Forelimb muscle (tissue), 1 donor: ENCODE measurements at regions not wholly inside any gene's neighbourhood (a gene's known extent, or its start where the extent isn't known, plus 50 kb on each side); places are given as distances from the start of the nearest gene placed in this dataset.
"Not testable (repeated sequence)": the region's sequence is repeated elsewhere in the genome, so short reads cannot be mapped to it uniquely, and the experiment has no call there.

Source experiments
- DNase-seq: peaks from one replicate; pipeline ENCODE4 v3.0.0-alpha.2; 2013; ENCODE audit warnings: low read depth

GRCh38 chr11:71182791-71183677 lies 69.3 kb downstream of the SHANK2 start:
- no peak for DNase-seq

GRCh38 chr11:71181566-71181965 lies 70.8 kb downstream of the SHANK2 start:
- no peak for DNase-seq

- no peak for DNase-seq
These were observed 71.5 kb downstream of the SHANK2 start for GRCh38 chr11:71180694-71181470.

GRCh38 chr11:71179877-71180605 lies 72.3 kb downstream of the SHANK2 start:
- DNase-seq, result no peak

- no peak for DNase-seq
These were observed 74.3 kb downstream of the SHANK2 start for GRCh38 chr11:71178076-71178475.

GRCh38 chr11:71176812-71177211 lies 75.6 kb downstream of the SHANK2 start:
- no peak for DNase-seq

GRCh38 chr11:71173709-71174108 lies 78.7 kb downstream of the SHANK2 start:
- DNase-seq, result no peak

- DNase-seq, result no peak
These were observed 79.7 kb downstream of the SHANK2 start for GRCh38 chr11:71172680-71173079.

GRCh38 chr11:71171576-71171975 lies 80.8 kb downstream of the SHANK2 start:
- DNase-seq, result no peak

GRCh38 chr11:71170624-71171423 lies 81.6 kb downstream of the SHANK2 start:
- no peak for DNase-seq

- no peak for DNase-seq
These were observed 83.1 kb downstream of the SHANK2 start for GRCh38 chr11:71169313-71169712.

GRCh38 chr11:71167814-71168213 lies 84.6 kb downstream of the SHANK2 start:
- DNase-seq, result not testable (repeated sequence)

- DNase-seq, result no peak
These were observed 86.6 kb downstream of the SHANK2 start for GRCh38 chr11:71165771-71166170.

GRCh38 chr11:71164621-71165020 lies 87.8 kb downstream of the SHANK2 start:
- no peak for DNase-seq

- DNase-seq, result no peak
These were observed 88.2 kb downstream of the SHANK2 start for GRCh38 chr11:71164186-71164585.

GRCh38 chr11:71163371-71163770 lies 89.0 kb downstream of the SHANK2 start:
- DNase-seq, result no peak

- DNase-seq, result no peak
These were observed 93.4 kb downstream of the SHANK2 start for GRCh38 chr11:71158936-71159335.

GRCh38 chr11:71157676-71158075 lies 94.7 kb downstream of the SHANK2 start:
- DNase-seq, result not testable (repeated sequence)

GRCh38 chr11:71156301-71156700 lies 96.1 kb downstream of the SHANK2 start:
- no peak for DNase-seq

GRCh38 chr11:71155846-71156245 lies 96.5 kb downstream of the SHANK2 start:
- DNase-seq, result no peak

- no peak for DNase-seq
These were observed 98.0 kb downstream of the SHANK2 start for GRCh38 chr11:71154261-71154805.
